HG03457 (cell line): ENCODE measurements at regions not wholly inside any gene's neighbourhood (a gene's known extent, or its start where the extent isn't known, plus 50 kb on each side); places are given as distances from the start of the nearest gene placed in this dataset.

Experiments used
- ATAC-seq: cut with Tn5 transposase; IDR thresholded peaks from one replicate; pipeline ENCODE4 v1.9.1; 2021; ENCODE audit warnings: moderate number of reproducible peaks; ENCODE audit not compliant: unreplicated experiment

DNA sequence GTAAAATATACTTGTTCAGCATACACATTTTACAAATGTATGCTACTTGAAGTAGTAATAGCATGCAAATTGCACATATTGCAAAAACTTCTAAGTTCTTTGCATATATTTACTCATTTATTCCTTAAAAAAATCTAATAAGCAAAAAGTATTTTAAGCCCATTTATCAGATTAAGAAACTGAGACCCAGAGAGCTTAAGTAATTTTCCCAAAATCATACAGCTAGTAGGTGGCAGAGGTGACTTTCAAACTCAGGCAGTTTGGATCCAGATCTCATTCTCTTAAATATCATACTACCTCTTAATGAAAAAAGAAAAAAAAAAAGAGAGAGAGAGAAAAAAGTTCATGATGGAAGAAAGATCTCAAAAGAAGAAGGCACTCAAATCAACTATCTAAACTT is 157.9 kb downstream of the RPS12 start:
- no peak for ATAC-seq

DNA sequence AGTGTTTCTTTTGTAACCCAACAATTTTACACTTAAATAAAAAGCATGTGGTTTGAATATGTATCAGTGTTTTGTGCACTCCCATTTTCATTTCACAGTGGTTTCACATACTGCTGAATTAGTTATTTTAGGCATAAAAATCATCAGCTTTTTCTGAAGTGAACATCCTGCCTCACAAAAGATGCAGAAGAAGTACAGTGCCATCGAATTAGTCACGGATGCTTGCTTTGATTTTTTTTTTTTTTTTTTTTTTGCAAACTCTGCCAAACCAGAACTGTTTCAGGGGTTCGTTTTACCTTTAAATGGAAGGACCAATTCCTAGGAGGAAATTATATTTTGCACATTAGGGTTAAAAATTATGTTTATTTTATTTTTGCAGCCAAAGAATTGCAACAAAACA is 158.6 kb downstream of the RPS12 start:
- no peak for ATAC-seq

DNA sequence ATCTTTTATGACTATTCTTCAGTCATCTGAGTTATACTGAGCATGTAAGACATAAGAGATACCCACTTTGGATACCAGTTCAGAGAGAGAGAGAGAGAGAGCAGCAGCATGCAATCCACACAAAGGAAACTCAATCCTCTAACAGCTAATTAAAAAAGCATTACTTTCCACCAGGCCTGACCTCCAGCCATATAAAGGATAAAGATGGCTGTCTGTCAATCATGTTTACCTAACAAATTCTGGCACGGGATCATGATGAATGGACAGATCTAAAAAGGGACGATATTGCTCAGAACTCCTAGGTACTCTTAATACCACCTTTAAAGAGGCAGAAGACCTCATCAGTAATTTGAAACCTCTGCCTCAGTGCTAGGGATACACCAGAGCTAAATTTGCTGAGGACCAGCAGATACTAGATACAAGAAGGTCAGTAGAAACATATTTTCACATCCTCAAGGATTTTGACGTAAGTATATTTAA is 159.2 kb downstream of the RPS12 start:
- ATAC-seq, result no peak

DNA sequence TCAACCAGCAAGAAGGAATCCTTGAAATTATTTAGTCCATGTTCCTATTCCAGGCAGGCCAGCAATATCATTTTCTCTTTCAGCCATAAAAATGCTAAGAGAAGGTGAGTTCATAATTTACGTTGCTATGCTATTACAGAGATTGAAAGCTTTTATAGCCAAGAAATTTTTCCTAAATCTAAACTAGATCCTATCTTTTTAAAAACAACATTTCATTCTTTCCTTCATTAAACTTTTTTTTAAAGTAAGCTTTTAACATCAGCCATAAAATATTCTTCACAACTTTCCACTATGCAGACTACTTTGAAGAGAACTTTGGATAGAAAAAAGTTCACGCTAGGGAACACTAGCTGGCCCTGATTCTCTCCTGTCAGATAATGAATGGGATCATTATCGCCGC is 159.8 kb downstream of the RPS12 start:
- no peak for ATAC-seq

DNA sequence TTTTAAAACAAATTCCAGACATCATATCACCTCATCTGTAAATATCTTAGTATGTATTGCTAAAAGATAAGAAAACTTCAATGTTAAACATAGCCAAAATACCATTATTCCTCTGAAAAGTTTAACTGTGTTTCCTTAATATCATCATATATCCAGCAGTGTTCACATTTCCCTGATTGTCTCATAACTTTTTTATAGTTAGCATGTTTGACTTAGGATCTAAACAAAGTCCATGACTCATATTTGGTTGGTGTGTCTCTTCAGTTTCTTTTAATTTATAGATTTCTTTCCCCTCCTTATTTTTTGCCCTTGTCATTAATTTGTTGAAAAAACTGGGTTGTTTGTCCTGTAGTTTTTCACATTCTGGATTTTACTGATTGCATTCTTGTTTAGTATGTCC is 163.0 kb downstream of the RPS12 start:
- ATAC-seq, result no peak

DNA sequence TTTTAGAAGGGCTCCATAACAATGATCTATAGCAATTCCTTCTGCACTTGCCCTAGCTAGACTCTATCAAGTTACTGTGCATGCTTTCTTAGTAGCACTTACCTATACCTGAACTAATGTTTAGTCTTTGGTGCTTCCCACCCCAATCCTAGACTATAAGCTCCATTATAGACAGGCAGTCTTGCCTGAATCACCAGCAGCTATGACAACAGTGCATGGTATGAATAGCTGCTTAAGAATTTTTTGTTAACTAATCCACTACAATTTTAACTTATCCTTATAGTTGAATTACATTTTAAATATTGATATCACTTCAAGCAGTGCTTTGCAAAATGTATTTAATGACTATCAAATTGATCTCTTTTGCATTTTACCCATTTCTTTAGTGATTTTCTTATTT is 164.3 kb downstream of the RPS12 start:
- ATAC-seq, result no peak

DNA sequence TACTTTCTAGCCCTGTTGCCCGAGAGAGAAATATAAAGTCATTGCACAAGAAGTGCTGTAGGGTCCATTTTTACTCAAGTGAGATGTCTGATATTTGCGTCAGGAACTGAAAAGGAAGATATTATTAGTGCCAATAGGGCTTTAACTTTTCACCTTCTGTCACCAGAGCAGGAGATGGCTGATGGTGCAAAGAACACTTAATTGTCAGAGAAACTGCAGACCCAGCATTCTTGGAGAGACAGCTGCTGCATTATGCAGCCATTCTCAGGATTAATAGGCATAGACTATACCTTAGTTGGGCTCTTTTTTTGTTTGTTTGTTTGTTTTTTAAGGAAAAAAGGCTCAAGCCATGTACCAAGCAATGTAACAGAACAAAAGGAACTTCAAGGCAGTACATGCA is 179.4 kb downstream of the RPS12 start:
- ATAC-seq, result no peak

DNA sequence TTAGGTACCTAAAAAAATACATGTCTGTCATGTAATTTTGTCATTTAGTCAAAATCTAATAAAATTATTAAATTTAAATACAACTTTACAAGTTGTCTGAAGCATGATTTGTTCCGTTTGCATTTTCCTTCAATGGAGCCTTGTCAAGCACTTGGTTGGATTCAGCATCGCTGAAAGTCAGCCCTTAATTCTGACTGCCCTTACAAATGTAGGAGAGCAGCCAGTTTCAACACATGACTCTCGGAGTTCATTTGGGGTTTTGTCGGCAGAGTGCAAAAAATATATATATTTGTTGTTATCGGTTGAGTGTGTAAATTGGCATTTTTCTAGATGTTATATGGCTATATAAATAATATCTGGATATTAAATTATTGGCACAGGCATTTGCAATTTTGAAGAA is 180.6 kb downstream of the RPS12 start:
- no peak for ATAC-seq

DNA sequence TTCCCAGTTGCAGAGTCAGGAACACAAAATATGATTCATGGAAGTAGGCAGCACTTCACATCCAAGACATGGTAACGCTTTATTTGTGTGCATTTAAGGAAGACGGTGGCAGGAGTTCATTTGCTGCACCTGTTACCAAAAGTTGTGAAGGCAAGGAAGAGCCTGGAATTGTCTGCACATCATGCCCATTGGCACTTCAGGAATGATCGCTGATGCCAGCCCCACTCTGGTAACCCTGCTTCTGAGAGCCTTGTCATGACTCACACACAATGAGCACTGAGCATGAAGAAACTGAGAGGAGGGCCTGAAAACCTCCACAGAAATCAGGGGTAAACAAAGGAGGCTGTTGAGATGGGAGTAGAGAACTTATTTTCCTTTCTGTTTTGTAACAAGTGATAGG is 181.1 kb downstream of the RPS12 start:
- no peak for ATAC-seq

DNA sequence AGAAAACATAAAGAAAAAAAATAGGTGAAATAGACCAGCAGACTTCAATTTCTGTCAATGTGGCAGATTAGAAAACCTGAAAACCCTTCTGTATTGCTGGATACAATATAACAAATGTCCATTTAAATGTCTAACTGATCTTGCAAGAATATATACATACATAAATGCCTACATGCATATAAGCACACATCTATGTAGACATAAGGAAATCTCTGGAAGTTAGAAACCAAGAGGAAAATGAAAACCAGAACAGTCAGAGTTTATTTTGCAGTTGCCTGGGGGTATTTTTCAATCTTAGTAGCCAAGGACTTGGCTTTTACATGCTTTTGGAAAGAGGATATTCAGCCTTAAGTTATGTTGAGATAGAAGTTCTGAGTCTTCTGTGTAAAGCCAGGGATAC is 184.0 kb downstream of the RPS12 start:
- ATAC-seq, result no peak

DNA sequence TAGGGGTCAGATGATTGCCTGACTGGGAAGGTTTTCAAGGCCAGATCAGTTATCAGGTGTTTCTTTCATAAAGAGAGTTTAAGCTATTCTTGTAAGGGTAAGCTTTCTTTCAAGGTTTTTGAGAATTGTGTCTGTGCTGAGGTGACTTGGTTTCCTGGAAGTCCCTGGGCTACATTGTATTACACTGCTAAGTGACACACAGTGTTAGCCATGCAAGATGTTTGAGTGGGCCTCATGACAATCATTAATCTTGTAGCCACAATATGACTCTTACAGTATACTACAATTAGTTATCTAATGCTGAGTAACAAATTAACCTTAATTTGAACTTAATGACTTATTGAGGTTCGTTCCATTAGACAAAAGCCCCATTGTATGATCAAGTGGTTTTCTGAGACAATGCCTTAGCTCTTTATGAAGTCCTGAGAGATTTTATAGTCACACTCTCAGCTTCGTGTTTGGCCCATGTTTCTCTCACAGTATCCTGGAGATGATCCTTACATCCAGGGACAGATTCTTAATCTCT is 186.7 kb downstream of the RPS12 start:
- ATAC-seq, result no peak

DNA sequence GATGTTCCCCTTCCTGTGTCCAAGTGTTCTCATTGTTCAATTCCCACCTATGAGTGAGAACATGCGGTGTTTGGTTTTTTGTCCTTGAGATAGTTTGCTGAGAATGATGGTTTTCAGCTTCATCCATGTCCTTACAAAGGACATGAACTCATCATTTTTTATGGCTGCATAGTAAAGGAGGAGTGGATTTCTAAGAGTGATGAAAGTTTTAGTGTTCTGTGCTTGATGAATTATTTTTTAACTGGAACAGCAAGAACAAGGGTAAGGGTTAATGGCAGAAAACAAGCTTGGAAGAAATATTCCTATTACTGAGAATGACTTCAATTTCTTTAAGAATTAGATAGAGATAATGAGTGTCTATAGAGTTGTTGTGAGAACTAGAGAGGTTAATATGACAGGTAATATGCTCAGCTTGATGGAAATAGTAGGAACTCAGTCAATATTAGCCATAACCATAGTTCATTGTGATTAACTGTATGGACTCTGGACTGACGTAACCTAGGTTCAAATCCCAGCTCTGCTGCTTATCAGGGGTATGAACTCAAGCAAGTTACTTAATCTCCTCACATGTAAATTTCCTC is 190.0 kb downstream of the RPS12 start:
- no peak for ATAC-seq

DNA sequence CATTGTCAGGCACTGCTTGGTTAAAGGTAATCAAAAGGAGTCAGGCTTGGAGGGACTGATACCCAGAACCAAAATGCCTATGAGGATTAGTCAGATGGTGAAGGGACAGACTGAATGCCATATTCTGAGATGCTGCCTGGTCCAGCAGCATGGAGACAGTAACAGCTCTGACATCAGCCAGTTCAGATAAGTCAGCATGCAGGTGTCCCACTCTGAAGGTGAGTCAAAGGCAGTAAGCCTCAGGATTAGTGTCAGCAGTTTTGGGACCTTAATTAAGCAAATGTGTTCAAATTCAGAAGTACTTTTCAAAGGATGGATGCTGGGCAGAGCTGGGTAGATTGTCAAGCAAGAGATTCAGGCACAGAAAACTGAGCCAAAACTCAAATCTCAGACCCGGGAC is 198.4 kb downstream of the RPS12 start:
- ATAC-seq, result no peak

DNA sequence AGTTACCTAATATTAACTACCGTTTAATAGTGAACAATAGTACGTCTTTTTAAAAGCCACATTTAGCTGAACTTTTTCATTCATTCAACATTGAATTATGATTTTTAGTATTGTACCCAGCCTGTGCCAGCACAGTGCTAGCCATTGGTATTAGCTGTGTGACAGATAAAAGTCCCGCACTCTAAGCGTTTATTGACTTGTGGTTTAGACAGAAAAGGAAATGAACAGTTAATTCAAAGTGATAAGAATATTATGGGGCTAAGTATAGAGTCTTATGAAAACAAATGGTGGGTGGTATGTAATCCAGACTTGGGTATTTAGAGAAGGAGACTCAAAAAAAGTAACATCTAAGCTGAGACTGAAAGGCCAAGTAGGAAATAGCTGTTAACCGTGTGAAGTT is 202.3 kb downstream of the RPS12 start:
- no peak for ATAC-seq

DNA sequence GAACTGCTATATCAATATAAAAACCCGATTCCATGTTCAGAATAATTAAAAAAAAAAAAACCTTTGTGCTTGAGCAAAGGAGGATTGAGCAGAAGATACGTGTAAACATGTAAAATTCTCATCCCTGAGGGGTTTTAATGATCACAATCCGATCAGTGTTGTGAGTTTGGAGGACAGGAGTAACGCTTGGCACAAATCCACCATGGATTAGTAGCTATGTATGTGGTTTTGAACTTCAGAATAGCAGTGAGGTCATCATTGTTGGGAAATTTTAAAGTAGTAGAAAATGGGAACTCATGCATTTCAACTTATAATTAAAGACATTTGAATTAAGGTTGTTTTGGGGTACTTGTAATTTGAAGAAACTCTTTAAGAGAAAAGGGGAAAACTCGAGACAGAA is 203.2 kb downstream of the RPS12 start:
- ATAC-seq, result no peak

DNA sequence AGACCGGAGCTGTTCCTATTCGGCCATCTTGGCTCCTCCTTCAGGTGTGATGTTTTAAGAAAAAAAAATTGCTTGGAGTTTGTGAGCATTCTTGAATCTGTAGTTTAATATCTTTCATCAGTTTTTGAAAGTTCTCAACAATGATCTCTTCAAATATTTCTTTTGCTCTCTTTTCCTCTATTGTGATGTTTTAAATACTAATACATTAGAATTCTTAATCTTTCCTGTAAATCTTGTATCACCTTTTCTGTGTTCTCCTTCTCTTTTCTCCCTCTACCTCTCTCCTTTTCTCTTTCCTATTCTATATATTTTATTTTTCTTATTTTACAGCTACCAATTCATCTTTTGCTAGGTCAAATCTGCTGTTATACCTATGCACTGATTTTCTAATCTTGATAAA is 212.3 kb downstream of the RPS12 start:
- ATAC-seq, result no peak

DNA sequence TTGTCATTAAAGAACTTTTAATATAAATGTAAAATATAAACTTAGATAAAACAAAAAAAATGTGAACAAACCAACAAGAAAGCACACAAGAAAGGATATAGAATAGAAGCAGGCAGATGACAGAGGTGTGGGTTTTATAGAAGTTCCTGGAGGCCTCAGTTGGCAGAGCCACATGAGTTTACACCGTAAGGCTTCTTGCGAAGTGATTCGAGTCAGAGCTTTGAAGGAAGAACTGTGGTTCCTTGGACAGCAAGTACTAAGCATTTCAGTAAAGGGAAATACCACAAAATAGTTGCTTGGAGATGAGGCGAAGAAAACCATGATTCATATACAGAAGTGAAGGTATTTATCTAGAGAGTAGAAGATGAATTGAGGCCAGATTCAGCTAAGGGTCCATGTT is 207.9 kb upstream of the EYA4 start:
- ATAC-seq, result no peak

DNA sequence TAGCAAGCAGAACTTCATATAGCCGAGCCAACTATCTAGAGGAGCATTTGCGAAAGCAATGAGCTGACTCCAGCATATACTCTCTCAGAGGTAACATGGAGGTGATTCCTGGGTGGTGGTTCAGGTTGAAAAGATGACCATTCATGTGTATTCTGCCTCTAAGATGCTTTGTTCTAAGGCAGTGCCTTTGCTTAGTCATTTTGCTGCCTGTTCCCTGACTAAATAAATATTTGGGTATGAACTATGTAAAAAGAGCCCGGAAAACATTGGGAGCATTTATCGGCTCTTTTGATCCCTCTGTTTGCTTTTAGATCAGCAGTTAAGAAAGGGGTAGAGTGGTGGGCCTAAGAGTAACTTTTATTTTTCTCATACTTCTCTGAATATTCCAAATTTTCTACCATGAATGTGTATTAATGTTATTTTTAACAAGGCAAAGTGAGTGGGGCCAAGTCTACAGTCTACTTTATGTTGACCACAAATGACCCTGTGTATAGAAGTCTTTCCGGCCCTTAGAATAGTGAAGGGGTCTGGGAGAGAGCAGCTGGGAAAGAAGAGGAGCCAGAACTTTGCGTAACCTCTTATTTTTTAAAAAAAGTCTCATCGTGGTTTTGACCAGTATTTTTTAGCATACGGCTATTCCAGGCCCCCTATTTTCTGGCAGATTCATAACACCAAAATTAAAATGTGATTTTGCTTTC is 206.5 kb upstream of the EYA4 start:
- ATAC-seq, result no peak

DNA sequence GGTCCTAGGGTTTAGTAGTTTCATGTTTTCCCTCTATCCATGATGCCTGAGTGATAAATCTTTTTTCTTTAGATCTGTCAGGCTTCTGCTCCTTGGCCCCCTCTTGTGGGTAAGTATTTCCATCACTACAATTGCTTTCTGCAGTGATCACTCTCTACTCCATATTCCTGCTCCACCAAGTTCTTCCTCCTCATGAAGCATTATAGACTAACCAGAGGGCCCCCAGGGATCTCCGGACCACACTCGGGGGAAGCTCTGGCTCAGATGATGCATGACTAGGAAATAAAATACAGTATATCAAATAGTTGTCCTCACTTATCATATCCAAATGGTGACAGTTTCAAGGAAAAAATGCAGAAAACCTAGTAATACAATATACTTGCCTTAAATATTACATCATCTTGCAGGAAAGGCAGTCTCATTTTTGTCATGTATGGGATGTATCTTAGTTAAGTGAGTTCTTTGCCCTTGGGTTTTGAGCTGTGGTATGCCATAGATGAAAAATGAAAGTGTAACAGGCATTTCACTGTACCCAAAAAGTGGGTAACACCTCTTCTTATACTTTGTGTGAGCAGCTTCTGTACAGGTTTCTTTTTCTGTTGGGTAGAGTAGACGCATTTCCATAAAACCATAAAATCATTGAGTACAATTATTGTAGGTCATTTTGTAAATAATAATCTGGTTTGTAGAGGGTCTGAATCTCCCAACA is 200.9 kb upstream of the EYA4 start:
- no peak for ATAC-seq

DNA sequence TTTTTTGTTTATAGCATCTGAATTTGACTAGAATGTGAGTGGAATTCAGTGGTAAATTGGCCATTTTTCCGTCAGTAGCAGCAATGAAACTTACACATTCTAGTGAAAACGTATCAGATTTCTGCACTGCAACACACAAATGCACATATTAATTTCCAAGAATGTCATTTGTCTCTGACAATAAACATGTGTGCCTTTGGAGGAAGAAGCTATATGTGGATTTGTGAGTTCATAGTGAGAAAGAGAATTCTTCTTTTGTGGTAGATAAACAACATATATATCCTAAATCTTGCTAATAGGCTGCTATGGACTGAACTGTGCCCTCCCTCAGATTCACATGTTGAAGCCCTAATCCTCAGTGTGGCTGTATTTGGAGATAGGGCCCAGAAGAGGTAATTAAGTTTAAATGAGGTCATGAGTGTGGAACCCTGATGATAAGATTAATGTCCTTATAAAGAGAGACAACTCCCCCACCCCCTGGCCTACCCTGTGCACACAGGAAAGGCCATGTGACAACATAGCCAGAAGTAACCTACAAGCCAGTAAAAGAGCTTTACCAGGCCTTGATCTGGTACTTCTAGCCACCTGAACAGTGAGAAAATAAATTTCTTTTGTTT is 200.2 kb upstream of the EYA4 start:
- no peak for ATAC-seq

DNA sequence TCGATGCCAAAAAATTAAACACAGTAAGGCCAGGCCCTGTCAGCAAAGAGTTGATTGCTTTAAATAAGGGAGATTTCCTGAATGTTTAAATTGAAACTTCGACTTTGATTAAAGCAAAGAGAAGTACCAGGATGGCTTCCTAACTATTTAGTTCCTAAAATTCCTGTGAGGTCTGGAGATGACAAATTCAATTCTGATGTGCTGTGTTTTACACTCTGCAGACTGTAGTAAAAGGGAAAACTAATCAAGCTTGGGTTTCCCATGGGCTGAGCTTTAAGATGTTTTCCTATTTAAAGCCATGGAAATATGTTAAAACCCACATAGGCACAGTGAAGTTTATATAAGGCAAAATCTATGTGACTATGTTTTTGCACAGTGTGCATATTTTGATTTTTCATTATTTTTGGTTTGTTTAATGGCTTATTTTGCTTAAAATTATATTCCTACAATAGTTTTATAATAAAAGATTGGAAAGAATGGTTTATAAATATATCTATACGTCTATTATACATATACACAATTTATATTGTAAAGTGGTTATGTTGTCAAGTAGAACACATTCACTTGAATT is 198.5 kb upstream of the EYA4 start:
- ATAC-seq, result no peak
